Nephron (organoid): ENCODE measurements at regions not wholly inside any gene's neighbourhood (a gene's known extent, or its start where the extent isn't known, plus 50 kb on each side); places are given as distances from the start of the nearest gene placed in this dataset.

Experiments used
- H3K27ac Mint-ChIP-seq, 3 experiments: 2 replicates each; pipeline ENCODE4 v1.8.0; 2020; ENCODE audit warnings: mixed read lengths in 3 of 3, mild to moderate bottlenecking in 2 of 3, moderate library complexity in 1 of 3
- H3K27me3 Mint-ChIP-seq: 2 replicates; pipeline ENCODE4 v1.8.0; 2021; ENCODE audit warnings: low read depth, mild to moderate bottlenecking, moderate library complexity, mixed read lengths
- H3K36me3 Mint-ChIP-seq: 2 replicates; pipeline ENCODE4 v1.8.0; 2020; ENCODE audit warnings: low read depth, mixed read lengths
- H3K4me1 Mint-ChIP-seq: 2 replicates; pipeline ENCODE4 v1.8.0; 2020; ENCODE audit warnings: mixed read lengths
- H3K4me3 Mint-ChIP-seq, 3 experiments: 2 replicates each; pipeline ENCODE4 v1.8.0; 2020; ENCODE audit warnings: mild to moderate bottlenecking in 3 of 3, mixed read lengths in 3 of 3, moderate library complexity in 2 of 3
- H3K9me3 Mint-ChIP-seq: 2 replicates; pipeline ENCODE4 v1.8.0; 2020; ENCODE audit warnings: mixed read lengths
- TF ChIP-seq, protein P1 (sequence below), 3 experiments: fragments of 200-600 bp; sonication (generic); IDR thresholded peaks; one replicate each; pipeline ENCODE4 v1.5.0; 2021; ENCODE audit warnings: antibody characterized with exemption in 3 of 3; ENCODE audit not compliant: unreplicated experiment in 3 of 3

DNA sequence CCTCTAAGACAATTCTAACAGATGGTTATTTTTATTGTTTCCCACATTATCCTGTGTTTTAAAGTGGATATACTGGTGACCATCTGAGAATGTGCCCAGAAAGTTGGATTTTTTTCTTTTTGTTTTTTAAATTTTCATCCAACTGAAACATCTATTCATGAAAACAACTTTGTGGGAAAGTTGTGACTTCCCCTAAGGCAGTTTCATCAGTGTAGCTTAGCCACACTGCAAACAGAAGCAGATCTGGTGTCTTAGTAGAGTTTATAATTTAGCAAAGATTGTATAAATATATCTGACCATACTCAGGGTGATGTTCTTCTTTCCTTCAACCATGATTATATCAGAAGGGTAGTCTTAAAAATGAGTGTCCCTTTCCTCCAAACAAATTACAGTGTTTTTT is 1241.3 kb downstream of the MAT2B start:
- H3K4me1 Mint-ChIP-seq: no peaks in the 10 kb centered on the region
- TF ChIP-seq, protein P1, sequence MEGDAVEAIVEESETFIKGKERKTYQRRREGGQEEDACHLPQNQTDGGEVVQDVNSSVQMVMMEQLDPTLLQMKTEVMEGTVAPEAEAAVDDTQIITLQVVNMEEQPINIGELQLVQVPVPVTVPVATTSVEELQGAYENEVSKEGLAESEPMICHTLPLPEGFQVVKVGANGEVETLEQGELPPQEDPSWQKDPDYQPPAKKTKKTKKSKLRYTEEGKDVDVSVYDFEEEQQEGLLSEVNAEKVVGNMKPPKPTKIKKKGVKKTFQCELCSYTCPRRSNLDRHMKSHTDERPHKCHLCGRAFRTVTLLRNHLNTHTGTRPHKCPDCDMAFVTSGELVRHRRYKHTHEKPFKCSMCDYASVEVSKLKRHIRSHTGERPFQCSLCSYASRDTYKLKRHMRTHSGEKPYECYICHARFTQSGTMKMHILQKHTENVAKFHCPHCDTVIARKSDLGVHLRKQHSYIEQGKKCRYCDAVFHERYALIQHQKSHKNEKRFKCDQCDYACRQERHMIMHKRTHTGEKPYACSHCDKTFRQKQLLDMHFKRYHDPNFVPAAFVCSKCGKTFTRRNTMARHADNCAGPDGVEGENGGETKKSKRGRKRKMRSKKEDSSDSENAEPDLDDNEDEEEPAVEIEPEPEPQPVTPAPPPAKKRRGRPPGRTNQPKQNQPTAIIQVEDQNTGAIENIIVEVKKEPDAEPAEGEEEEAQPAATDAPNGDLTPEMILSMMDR (IDR thresholded peaks at IDR 0.05; ENCODE audit: unreplicated experiment in 3 of 3): no peak

DNA sequence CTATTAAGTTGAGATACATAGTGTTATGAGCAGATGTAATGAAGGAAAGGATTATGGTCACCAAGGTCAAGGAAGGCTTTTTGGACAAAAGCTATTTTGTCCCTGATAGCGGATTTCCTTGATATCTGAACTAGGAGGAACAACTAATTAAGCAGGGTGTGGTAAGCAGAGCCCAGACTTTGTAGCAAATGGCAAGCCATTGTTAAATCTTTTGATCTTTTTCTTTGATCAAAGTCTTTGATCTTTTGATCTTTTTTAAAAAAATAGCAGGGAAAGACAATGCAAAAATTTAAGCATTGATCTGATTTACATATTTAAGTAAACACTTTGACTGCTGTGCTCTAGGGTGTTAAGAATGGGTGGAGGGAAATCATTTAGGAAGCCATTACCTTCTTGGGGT is 1242.0 kb downstream of the MAT2B start:
- no peak overlapping the region for H3K4me3 Mint-ChIP-seq
- no peaks in the 10 kb centered on the region for H3K4me1 Mint-ChIP-seq
- H3K27ac Mint-ChIP-seq: no peak overlapping the region
- H3K27me3 Mint-ChIP-seq: no peaks in the 10 kb centered on the region
- H3K9me3 Mint-ChIP-seq: no peaks in the 10 kb centered on the region
- H3K36me3 Mint-ChIP-seq: no peaks in the 10 kb centered on the region
- TF ChIP-seq, protein P1 (IDR thresholded peaks at IDR 0.05; ENCODE audit: unreplicated experiment in 3 of 3): no peak

More for the DNA sequence above, 1241.3 kb downstream of the MAT2B start:
- Mint-ChIP-seq H3K27ac (no peak overlapping the region), H3K4me3 (no peak overlapping the region), H3K9me3 (no peaks in the 10 kb centered on the region), H3K36me3 (no peaks in the 10 kb centered on the region), H3K27me3 (no peaks in the 10 kb centered on the region)

DNA sequence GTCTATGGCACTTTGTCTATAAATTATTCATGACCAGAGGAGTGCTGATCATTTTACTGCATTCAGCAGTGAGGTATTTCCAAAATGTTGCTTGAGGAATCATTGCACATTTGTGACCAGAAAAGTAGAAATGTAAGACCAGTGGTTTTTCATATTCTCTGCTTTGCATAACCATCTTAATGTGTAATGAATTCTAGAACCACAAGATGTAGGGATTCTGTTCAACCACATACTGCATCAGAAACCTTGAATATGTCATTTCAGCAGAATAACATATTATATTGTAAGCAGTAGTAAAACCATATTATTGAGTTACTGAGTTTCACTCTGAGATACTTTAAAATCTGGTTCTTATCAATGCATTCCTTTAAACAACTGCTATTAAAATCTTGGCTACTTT is 1243.4 kb downstream of the MAT2B start:
- Mint-ChIP-seq H3K36me3 (no peaks in the 10 kb centered on the region), H3K4me3 (no peak overlapping the region), H3K4me1 (no peaks in the 10 kb centered on the region), H3K9me3 (no peaks in the 10 kb centered on the region), H3K27ac (no peak overlapping the region), H3K27me3 (no peaks in the 10 kb centered on the region)
- TF ChIP-seq, protein P1 (IDR thresholded peaks at IDR 0.05; ENCODE audit: unreplicated experiment in 3 of 3): no peak

DNA sequence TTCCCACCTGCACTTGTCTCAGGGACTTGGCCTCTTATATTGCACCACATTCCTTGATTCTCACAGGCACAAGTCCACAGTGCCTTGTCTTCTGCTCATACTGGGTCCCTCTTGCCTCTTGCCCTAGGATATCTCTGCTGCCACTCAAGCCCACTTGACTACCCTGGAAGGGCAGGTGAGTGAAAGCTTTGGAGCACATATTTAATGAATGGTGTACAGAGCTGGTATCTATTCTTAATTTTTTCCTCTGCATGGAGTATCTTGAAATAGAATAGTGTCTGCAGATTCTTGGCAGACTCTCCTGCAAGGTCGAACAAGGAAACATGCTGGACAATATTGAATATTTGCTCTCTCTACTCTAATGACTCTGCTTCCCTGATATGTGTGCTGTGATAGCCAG is 1248.0 kb downstream of the MAT2B start:
- Mint-ChIP-seq H3K36me3 (no peaks in the 10 kb centered on the region), H3K27ac (no peak overlapping the region), H3K4me3 (no peak overlapping the region), H3K4me1 (no peaks in the 10 kb centered on the region), H3K27me3 (no peaks in the 10 kb centered on the region), H3K9me3 (no peaks in the 10 kb centered on the region)
- TF ChIP-seq, protein P1 (IDR thresholded peaks at IDR 0.05; ENCODE audit: unreplicated experiment in 3 of 3): no peak

DNA sequence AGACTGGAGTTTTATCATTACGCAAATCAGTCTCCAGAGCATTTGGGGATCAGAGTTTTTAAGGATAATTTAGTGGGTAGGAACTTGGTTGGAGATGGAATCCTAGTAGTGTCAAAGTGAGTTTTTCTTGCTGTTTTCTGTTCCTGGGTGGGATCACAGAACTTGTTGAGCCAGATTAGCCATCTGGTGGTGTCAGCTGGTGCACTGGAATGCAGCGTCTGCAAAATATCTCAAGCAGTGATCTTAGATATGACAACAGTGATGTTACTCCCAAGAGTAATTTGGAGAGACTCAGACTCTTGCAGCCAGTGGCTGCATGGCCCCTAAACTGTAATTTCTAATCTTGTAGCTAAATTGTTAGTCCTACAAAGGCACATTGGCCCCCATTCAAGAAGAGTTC is 1257.8 kb downstream of the MAT2B start:
- no peaks in the 10 kb centered on the region for H3K36me3 Mint-ChIP-seq
- TF ChIP-seq, protein P1 (IDR thresholded peaks at IDR 0.05; ENCODE audit: unreplicated experiment in 3 of 3): no peak

DNA sequence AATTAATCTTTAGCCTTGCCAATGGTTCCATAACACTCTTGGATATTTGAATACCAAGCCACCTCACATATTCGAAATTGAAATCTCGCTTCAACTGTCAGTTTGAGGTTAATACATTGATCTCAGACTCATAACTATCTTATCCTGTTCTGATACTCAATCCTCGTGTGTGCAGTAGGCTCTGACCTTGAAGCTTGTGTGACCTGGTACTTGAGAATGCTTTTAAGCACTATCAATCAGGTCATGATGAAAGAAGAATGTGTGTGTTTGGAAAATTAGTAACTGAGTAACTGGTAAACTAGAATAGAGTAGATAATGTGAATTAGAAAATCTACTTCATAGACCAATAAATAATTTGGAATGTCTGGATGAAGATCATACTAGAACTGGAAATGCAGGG is 1266.7 kb downstream of the MAT2B start:
- no peaks in the 10 kb centered on the region for H3K27me3 Mint-ChIP-seq
- peaks cover 2% of the 10 kb centered on the region for H3K9me3 Mint-ChIP-seq
- TF ChIP-seq, protein P1 (IDR thresholded peaks at IDR 0.05; ENCODE audit: unreplicated experiment in 3 of 3): no peak
- no peak overlapping the region for H3K4me3 Mint-ChIP-seq
- H3K4me1 Mint-ChIP-seq: no peaks in the 10 kb centered on the region
- no peaks in the 10 kb centered on the region for H3K36me3 Mint-ChIP-seq
- H3K27ac Mint-ChIP-seq: no peak overlapping the region

More for the DNA sequence above, 1257.8 kb downstream of the MAT2B start:
- Mint-ChIP-seq H3K9me3 (no peaks in the 10 kb centered on the region), H3K4me3 (no peak overlapping the region), H3K27ac (no peak overlapping the region), H3K4me1 (no peaks in the 10 kb centered on the region), H3K27me3 (no peaks in the 10 kb centered on the region)
